ENCODE measurements at regions not wholly inside any gene's neighbourhood (a gene's known extent, or its start where the extent isn't known, plus 50 kb on each side); places are given as distances from the start of the nearest gene placed in this dataset.

DNA sequence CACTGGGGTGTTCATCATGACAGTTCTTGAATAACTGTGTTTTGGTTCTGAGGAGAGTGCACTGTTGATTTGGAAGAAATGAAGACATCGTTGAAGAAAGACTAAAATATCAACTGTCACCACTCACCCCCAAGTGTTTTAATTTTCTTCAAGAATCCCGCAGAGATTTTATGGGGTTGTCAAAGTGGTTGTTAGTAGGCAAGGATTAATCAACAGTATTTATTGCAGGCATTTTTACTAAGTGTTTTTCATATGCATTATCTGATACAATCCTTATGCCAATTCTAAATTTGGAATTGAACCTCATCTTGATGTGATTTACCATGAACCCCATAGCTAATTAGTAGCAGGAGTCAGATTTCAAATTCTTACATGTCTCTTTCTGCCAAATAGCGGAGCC lies 63.7 kb upstream of the OBI1 start:
- H3K4me3 ChIP-seq, result no peak overlapping the region
- no peaks in the 10 kb centered on the region for H3K4me1 ChIP-seq (replicated peaks)
- no peak for DNase-seq (ENCODE audit: low read depth in 1 of 2, low spot score in 2 of 2)
- no peak overlapping the region for H3K27ac ChIP-seq
- H3K27me3 ChIP-seq (replicated peaks), result 0 out of 2 replicates have a peak, but pooled peaks cover 4% of the 10 kb centered on the region
- H3K36me3 ChIP-seq, result no peaks in the 10 kb centered on the region
- H3K9me3 ChIP-seq (replicated peaks), result no peaks in the 10 kb centered on the region

DNA sequence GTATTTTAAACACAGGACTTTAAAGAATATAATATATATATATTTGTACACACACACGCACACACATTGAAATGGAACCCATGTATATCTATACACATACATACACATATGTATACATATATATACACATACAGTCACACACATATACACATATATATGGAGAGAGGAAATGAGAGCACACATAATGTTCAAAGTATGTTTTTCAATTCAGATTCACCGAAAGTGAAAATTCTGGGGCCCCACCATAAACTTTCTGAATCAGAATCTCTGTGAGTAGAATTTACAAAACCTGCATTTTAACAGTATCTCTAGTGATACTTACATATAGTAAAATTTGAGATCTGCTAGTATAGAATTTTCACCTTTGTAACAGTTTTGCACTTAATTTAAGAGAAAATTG lies 60.4 kb upstream of the OBI1 start:
- no peaks in the 10 kb centered on the region for H3K4me1 ChIP-seq (replicated peaks)
- no peaks in the 10 kb centered on the region for H3K36me3 ChIP-seq
- H3K27me3 ChIP-seq (replicated peaks), result no peaks in the 10 kb centered on the region
- no peak overlapping the region for H3K4me3 ChIP-seq
- no peak for DNase-seq (ENCODE audit: low read depth in 1 of 2, low spot score in 2 of 2)
- no peaks in the 10 kb centered on the region for H3K9me3 ChIP-seq (replicated peaks)
- no peak overlapping the region for H3K27ac ChIP-seq

DNA sequence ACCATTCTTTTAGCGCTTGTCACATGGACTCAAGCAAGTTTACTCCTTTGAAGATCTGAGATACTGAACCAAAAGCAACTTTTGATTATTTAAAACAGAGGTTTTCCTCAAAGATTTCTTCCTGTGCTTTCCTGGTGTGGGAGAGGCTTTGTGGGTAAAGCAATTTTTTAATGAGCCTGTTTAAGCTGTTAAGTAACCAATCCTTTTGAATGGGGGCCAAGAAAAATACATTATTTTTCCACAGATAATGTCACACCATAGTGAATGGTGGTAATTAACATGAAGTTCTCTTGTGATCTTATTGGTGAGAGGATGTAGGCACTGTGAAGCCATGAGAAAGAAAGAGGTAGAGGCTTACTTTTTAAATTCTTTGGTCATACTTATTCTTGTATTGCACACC lies 55.8 kb upstream of the OBI1 start:
- Histone ChIP-seq H3K9me3 (replicated peaks) (no peaks in the 10 kb centered on the region), H3K36me3 (no peaks in the 10 kb centered on the region), H3K27me3 (replicated peaks) (no peaks in the 10 kb centered on the region), H3K4me1 (replicated peaks) (no peaks in the 10 kb centered on the region), H3K27ac (no peak overlapping the region), H3K4me3 (no peak overlapping the region)
- DNase-seq (ENCODE audit: low read depth in 1 of 2, low spot score in 2 of 2), result no peak

DNA sequence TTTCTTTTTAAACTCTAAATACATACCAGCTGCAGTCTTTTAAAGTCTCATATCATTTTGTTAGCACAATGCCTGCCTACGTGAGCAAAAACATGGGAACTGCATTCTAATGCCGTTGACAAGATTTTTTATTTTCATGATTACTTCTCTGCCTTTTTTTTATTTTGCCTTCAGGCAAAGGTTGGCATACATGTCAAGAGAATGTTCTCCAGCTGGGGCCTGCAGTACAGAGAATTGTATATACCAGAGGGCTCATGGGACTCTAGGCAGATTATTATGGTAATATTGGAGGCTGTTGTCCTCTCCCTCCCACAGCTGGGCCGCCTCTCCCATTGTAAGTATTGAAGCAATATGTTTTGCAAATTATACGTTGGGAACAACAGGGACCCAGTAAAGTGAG lies 53.9 kb upstream of the OBI1 start:
- H3K4me3 ChIP-seq, result no peak overlapping the region
- no peaks in the 10 kb centered on the region for H3K9me3 ChIP-seq (replicated peaks)
- no peak overlapping the region for H3K27ac ChIP-seq
- no peaks in the 10 kb centered on the region for H3K36me3 ChIP-seq
- DNase-seq (ENCODE audit: low read depth in 1 of 2, low spot score in 2 of 2), result no peak
- H3K27me3 ChIP-seq (replicated peaks), result no peaks in the 10 kb centered on the region
- no peaks in the 10 kb centered on the region for H3K4me1 ChIP-seq (replicated peaks)

DNA sequence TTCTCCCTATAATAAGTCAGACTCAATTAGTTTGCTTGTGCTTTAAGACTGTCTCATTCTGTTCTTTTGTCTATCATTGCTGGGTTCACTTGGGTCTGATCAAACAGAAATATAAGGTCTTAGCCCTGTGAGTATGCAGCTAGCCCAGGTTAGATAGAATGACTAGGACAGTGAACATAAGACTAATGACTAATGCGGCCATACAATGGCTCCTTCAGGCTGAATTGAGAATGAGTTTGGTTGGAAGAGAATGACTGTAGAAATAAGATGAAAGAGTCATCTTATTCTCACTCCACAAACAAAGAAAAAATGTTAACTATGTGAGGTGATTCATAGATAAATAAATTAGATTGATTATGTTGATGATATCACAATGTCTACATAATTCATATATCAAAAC lies 50.1 kb upstream of the OBI1 start:
- H3K9me3 ChIP-seq (replicated peaks), result no peaks in the 10 kb centered on the region
- H3K27me3 ChIP-seq (replicated peaks), result no peaks in the 10 kb centered on the region
- H3K27ac ChIP-seq, result no peak overlapping the region
- DNase-seq (ENCODE audit: low read depth in 1 of 2, low spot score in 2 of 2), result no peak
- H3K4me1 ChIP-seq (replicated peaks), result no peaks in the 10 kb centered on the region
- no peaks in the 10 kb centered on the region for H3K36me3 ChIP-seq
- H3K4me3 ChIP-seq, result no peak overlapping the region
